NCI-H345 treated with DMSO at 0.1 percent for 48 hours (cell line): ENCODE measurements at regions not wholly inside any gene's neighbourhood (a gene's known extent, or its start where the extent isn't known, plus 50 kb on each side); places are given as distances from the start of the nearest gene placed in this dataset.
A peak's percentile ranks its signal among the peaks of the same experiment; 100 is the strongest.
"Not testable (repeated sequence)": the region's sequence is repeated elsewhere in the genome, so short reads cannot be mapped to it uniquely, and the experiment has no call there.

Source experiments
- DNase-seq: peaks from one replicate; lab custom pipeline; 2025; ENCODE audit not compliant: unreplicated experiment; lab: John Stamatoyannopoulos, UW

GRCh38 chr6:4420160-4420865 lies 284.9 kb upstream of the ECI2 start:
- DNase-seq: no peak

GRCh38 chr6:4415549-4415948 lies 280.2 kb upstream of the ECI2 start:
- DNase-seq: no peak

- not testable (repeated sequence) for DNase-seq
These were observed 278.7 kb upstream of the ECI2 start for GRCh38 chr6:4414078-4414477.

DNA sequence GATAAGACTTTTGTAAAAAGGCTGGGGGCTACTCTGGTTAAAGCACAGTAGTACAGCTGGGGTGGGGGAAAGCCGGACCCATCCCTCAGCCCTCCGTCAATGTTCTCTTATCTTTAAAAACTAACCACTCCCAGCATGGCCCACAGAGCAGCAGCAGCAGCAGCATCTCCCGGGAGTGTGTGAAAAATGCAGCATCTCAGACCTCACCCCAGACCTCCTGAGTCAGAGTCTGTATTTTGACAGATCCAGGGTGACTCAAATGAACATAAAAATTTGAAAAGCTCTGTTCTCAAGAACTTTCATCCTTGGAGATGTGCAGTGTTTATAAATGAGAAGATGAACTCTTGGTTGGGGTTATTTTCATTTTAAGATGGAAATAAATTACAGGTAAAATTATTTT lies 277.7 kb upstream of the ECI2 start:
- no peak for DNase-seq

DNA sequence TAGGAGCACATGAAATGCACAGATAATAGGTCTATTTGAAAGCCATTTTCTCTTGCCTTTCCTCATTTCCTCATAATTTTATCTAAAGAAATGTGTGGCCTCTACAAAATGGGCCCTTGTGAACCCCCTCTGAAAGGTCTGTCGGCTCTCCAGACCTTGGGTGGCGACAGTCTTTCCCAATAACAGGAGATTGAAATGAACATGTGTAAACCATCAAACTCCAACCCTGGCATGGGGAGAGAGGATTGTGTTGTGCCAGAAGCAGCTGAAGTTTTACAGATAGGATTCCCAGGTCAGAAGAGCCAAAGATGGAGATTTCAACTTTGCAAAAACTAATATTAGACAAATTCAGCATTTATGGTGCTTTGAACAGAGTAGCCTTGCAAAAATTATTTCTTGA lies 277.1 kb upstream of the ECI2 start:
- no peak for DNase-seq

GRCh38 chr6:4412077-4412476 lies 276.7 kb upstream of the ECI2 start:
- no peak for DNase-seq

DNA sequence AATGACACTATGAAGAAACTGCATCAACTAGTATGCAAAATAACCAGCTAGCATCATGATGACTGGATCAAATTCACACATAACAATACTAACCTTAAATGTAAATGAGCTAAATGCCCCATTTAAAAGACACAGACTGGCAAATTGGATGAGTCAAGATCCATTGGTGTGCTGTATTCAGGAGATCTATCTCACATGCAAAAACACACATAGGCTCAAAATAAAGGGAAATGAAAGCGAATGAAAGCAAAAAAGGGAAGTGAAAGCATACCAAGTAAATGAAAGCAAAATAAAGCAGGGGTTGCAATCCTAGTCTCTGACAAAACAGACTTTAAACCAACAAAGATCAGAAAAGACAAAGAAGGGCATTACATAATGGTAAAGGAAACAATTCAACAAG lies 272.3 kb upstream of the ECI2 start:
- not testable (repeated sequence) for DNase-seq

DNA sequence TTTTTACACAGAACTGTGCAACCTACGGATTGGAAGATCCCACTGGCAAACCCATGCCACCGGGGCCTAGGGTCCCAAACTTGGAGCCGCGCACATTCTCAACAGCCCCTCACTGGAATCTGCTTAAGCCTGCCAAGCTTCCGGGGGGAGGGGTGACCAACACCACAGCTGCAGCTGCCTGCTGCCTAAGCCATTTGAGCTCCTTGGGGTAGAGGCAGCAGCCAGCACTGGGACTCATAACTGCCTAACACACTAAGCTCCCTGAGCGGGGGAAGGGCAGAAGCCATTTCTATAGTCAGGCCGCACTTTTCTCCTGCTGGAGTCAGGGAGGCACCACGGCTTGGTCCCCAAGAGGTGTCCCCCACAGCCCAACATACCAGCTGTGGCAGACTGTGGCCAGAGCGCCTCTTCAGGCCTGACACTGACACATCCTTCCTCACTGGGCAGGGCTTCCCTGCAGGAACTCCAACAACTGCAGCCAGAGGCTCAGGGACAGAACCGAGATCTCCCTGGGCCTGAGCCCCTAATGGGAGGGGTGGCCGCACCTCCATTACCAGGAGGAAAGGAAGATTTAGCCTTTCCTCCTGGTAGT lies 270.3 kb upstream of the ECI2 start:
- no peak for DNase-seq

- no peak for DNase-seq
These were observed 269.0 kb upstream of the ECI2 start for GRCh38 chr6:4404415-4404814.

DNA sequence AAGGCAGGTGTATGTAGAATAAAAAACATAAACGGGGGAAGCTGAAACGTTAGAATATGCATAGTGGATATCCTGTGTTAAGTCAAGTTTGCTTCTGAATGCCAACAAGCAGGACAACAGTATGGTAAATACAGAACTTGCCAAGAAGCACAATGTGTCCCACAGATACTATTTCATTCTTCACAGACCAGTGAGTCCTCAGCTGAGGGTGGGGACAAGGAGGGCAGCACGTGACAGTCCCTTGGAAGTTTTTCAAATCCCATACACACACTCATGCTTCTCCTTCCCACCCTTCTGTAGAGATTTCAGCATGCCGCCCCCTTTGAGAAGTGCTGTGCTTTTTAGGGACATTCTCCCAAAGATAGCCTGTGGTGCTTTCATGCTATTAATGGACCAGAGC lies 268.5 kb upstream of the ECI2 start:
- DNase-seq: no peak

- no peak for DNase-seq
These were observed 267.8 kb upstream of the ECI2 start for GRCh38 chr6:4403023-4403752.

GRCh38 chr6:4402477-4402976 lies 267.2 kb upstream of the ECI2 start:
- no peak for DNase-seq

GRCh38 chr6:4401408-4402368 lies 266.3 kb upstream of the ECI2 start:
- DNase-seq: no peak

- no peak for DNase-seq
These were observed 264.3 kb upstream of the ECI2 start for GRCh38 chr6:4399656-4400055.

DNA sequence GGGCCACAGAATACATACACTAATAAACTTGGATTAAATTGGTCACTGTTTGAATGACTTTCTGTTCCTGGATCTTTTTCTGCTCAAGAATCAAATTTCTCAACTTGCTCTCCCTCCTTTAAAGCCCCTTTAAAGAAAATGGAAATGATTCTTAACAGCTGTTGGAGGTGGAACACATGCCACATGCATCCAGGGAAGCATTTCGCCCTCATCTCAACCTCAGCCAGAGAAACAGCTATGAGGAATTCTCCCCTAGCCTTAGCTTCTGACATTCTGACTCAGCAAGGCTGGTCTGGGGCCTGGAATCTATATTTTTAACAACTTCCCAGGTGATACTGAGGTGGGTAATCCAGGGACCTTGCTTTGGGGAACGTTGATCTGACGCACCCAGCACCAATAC lies 263.4 kb upstream of the ECI2 start:
- DNase-seq: no peak

GRCh38 chr6:4397307-4397706 lies 261.9 kb upstream of the ECI2 start:
- DNase-seq: no peak

GRCh38 chr6:4396044-4396443 lies 260.7 kb upstream of the ECI2 start:
- DNase-seq: no peak

- no peak for DNase-seq
These were observed 260.0 kb upstream of the ECI2 start for GRCh38 chr6:4395386-4395785.

DNA sequence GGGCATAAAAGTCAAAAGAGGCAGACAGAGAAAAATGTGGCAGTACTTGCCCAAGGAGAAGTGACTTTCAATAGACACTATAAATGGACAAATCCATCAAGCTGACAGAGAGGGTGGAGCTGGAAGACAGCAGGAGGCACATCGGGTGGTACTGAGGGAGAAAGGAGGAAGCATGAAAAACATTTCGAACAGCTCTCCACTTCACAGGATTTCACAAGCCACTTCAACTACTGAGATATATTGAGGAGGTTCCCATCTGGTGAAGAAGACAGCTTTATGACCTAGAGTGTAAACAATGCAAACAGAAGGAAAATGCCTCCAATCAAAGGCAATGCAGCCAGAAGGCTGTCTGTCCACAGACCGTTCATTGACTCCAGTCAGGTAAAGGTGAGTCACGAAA lies 259.4 kb upstream of the ECI2 start:
- peak; percentile 70 for DNase-seq

DNA sequence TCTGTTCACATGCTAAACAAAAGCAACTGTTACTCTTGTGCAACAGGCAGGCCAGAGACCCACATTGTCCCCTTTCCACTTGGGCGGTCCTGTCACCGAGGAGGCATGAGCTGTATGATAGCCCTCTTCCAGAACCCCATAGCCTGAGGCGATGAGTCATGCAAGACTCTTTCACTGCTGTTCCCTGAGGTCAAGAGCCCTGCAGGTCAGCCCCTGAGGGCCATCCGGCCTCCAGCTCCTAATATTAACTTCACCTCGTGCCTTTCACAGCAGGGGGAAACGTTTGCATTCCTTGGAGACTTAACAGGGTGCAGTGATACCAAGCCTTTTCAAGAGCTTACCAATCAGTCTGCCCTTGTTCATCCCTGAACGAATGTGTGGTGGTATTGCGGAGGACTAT lies 253.3 kb upstream of the ECI2 start:
- no peak for DNase-seq

DNA sequence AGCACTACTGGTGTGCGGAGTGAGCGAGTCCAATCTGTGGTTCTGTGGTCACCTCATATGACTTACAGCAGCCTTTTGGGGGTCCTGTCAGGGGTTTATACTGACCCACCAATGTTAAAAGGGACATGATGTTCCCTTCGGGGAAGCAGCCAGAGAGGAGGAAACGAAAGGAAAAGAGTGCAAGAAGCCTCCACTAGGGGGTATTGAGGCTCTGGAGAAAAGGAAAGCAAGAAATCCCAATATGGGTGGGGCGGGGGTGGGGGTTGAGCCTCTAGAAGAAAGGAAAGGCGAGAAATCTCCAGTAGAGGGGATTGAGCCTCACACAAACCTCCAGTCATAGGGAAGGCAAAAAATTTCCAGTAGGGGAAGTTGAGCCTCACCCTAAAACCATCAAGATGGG lies 249.3 kb upstream of the ECI2 start:
- no peak for DNase-seq
